CD4-positive, CD25-positive, alpha-beta regulatory T cell (primary cell): ENCODE measurements at regions not wholly inside any gene's neighbourhood (a gene's known extent, or its start where the extent isn't known, plus 50 kb on each side); places are given as distances from the start of the nearest gene placed in this dataset.

ENCODE experiments used
- ATAC-seq, 2 donors: fragments of 150-1000 bp; cut with Tn5 transposase; one replicate each; pipeline ENCODE4 v1.10.0; 2021; ENCODE audit warnings: low read depth in 2 of 2, moderate number of reproducible peaks in 2 of 2, moderate library complexity in 1 of 2
- DNase-seq, 3 donors: peaks; one replicate each; pipeline versions ENCODE4 v3.0.0 to v3.0.0-alpha.2; 2012 to 2022; ENCODE audit warnings: mixed read lengths in 1 of 3
- H3K27ac ChIP-seq: one replicate; pipeline ENCODE4 v1.7.0; 2013; ENCODE audit warnings: mild to moderate bottlenecking, low read length; ENCODE audit not compliant: insufficient read depth, poor library complexity, severe bottlenecking
- H3K27me3 ChIP-seq: one replicate; pipeline ENCODE4 v1.7.0; 2013; ENCODE audit warnings: low read length; ENCODE audit not compliant: control insufficient read depth, insufficient read depth
- H3K36me3 ChIP-seq: one replicate; pipeline ENCODE4 v1.7.0; 2013; ENCODE audit warnings: mild to moderate bottlenecking, low read length, moderate library complexity; ENCODE audit not compliant: control insufficient read depth, insufficient read depth
- H3K4me1 ChIP-seq: 2 replicates; pipeline ENCODE4 v1.7.0; 2013; ENCODE audit warnings: mild to moderate bottlenecking, low read length; ENCODE audit not compliant: insufficient read depth, control insufficient read depth, poor library complexity, severe bottlenecking
- H3K4me3 ChIP-seq: one replicate; pipeline ENCODE4 v1.7.0; 2013; ENCODE audit warnings: low read depth, mild to moderate bottlenecking, low read length, moderate library complexity
- H3K9me3 ChIP-seq, 2 experiments: 1 replicate in 1 of 2; 2 replicates in 1 of 2; pipeline ENCODE4 v1.7.0; 2013; ENCODE audit warnings: low read length in 2 of 2, mild to moderate bottlenecking in 1 of 2, moderate library complexity in 1 of 2; ENCODE audit not compliant: control insufficient read depth in 2 of 2
- H3K27ac Mint-ChIP-seq, 3 donors: one replicate each; pipeline ENCODE4 v1.8.0; 2020 to 2022; ENCODE audit warnings: mild to moderate bottlenecking in 3 of 3, mixed read lengths in 3 of 3, moderate library complexity in 2 of 3
- H3K27me3 Mint-ChIP-seq: one replicate; pipeline ENCODE4 v1.8.0; 2022; ENCODE audit warnings: mild to moderate bottlenecking, mixed read lengths
- H3K36me3 Mint-ChIP-seq: one replicate; pipeline ENCODE4 v1.8.0; 2020; ENCODE audit warnings: mixed read lengths
- H3K4me1 Mint-ChIP-seq, 4 donors: one replicate each; pipeline ENCODE4 v1.8.0; 2020 to 2022; ENCODE audit warnings: mixed read lengths in 4 of 4, mild to moderate bottlenecking in 1 of 4
- H3K4me3 Mint-ChIP-seq, 4 donors: one replicate each; pipeline ENCODE4 v1.8.0; 2020 to 2022; ENCODE audit warnings: mild to moderate bottlenecking in 4 of 4, mixed read lengths in 4 of 4, moderate library complexity in 3 of 4
- H3K9me3 Mint-ChIP-seq, 7 donors: one replicate each; pipeline ENCODE4 v1.8.0; 2020 to 2022; ENCODE audit warnings: mixed read lengths in 7 of 7, mild to moderate bottlenecking in 3 of 7, moderate library complexity in 2 of 7

DNA sequence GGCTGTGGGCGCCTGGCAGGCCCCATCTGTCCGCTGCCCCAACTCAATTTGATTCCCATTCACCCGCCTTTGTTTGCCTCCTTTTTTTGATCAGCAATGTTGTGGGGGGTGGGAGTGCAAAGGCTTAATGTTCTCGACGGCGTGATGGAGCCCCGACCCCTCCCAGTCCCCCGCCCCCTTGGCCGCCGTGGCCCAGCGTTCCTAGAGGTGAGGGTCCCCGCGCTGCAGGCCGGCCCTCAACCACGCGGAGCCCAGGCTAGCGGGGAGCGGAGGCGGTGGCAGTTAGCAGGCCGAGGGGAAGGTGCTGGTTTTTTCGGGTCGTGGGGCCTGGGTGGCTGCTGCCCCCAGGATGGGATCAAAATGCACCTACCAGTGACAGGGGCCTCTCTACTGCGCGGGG lies 274.7 kb upstream of the SKOR2 start:
- Histone ChIP-seq H3K36me3 (no peaks in the 10 kb centered on the region), H3K9me3 (no peaks in the 10 kb centered on the region), H3K4me1 (no peaks in the 10 kb centered on the region), H3K27ac (no peak overlapping the region), H3K4me3 (no peak overlapping the region), H3K27me3 (no peaks in the 10 kb centered on the region)
- DNase-seq (no peak), ATAC-seq (no peak)
- H3K4me1 Mint-ChIP-seq: no peaks in the 10 kb centered on the region
- H3K4me3 Mint-ChIP-seq: no peak overlapping the region
- H3K36me3 Mint-ChIP-seq: no peaks in the 10 kb centered on the region
- H3K27me3 Mint-ChIP-seq: no peaks in the 10 kb centered on the region
- H3K27ac Mint-ChIP-seq: no peak overlapping the region
- H3K9me3 Mint-ChIP-seq: peaks cover 0 to 1% (median 0%) of the 10 kb centered on the region in 7 donors

DNA sequence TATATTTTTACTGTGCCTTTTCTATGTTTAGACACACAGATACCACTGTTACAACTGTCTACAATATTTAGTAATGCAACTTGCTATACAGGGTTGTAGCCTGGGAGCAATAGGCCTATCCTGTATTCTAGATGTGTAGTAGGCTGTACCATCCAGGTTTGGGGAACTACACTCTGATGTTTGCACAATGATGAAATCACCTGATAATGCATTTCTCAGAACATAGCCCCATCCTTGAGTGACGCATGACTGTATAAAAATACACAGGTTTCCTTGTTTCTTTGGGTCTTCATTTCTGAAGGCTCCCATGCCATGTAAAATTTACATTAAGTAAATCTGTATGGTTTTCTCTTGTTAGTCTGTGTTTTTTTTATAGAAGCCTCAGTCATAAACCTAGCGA lies 270.9 kb upstream of the SKOR2 start:
- no peaks in the 10 kb centered on the region for H3K36me3 Mint-ChIP-seq
- Histone ChIP-seq H3K9me3 (no peaks in the 10 kb centered on the region), H3K4me1 (no peaks in the 10 kb centered on the region), H3K36me3 (no peaks in the 10 kb centered on the region), H3K27ac (no peak overlapping the region), H3K27me3 (no peaks in the 10 kb centered on the region), H3K4me3 (no peak overlapping the region)
- H3K9me3 Mint-ChIP-seq: peaks cover 0 to 1% (median 0%) of the 10 kb centered on the region in 7 donors
- no peak for ATAC-seq
- no peak overlapping the region for H3K4me3 Mint-ChIP-seq
- H3K4me1 Mint-ChIP-seq: no peaks in the 10 kb centered on the region
- H3K27ac Mint-ChIP-seq: no peak overlapping the region
- no peak for DNase-seq
- no peaks in the 10 kb centered on the region for H3K27me3 Mint-ChIP-seq

DNA sequence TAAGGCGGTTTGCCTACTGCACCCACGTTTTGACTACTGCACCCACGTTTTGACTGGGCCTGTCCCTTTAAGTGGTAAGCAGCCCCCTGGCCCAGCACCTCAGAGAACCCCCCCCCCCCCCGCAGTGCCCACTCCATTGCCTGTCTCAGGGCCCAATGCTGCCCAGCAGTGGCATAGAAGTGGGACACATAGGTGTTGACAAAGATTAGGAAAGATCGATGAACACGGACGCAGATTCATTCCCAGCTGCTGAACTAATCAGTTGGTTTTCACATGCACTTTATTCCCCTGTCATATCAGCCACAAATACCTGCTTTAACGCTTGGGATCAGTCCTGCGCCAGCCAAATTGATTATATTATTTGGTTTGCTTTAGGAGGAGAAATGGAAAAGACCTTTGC lies 268.8 kb upstream of the SKOR2 start:
- no peaks in the 10 kb centered on the region for H3K27me3 ChIP-seq
- ATAC-seq: no peak
- H3K4me1 ChIP-seq: no peaks in the 10 kb centered on the region
- no peak overlapping the region for H3K4me3 Mint-ChIP-seq
- H3K9me3 ChIP-seq: no peaks in the 10 kb centered on the region
- H3K27ac Mint-ChIP-seq: no peak overlapping the region
- no peaks in the 10 kb centered on the region for H3K36me3 Mint-ChIP-seq
- no peak overlapping the region for H3K27ac ChIP-seq
- no peak overlapping the region for H3K4me3 ChIP-seq
- no peaks in the 10 kb centered on the region for H3K36me3 ChIP-seq
- no peak for DNase-seq
- H3K4me1 Mint-ChIP-seq: no peaks in the 10 kb centered on the region
- H3K27me3 Mint-ChIP-seq: no peaks in the 10 kb centered on the region
- H3K9me3 Mint-ChIP-seq: peaks cover 0 to 3% (median 0%) of the 10 kb centered on the region in 7 donors

DNA sequence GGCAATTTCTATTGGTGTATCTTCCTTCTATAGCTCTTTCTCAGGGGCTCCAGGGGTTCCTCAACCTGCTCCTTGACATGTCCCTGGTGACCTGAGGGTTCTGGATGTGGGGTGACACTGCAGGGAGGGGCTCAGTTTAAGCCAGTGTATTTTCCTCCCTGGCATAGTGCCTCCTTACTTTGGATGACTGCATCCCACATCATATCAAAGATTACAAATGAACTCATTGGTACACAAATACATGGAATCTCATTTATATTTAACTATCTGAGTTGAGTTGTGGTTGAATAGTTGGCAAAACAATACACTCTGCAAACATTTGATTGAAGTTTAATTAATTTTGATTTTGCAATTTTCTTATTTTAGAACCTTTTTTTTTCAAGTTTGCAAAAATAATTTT lies 268.2 kb upstream of the SKOR2 start:
- Mint-ChIP-seq H3K9me3 (peaks cover 0 to 3% (median 0%) of the 10 kb centered on the region in 7 donors), H3K4me3 (no peak overlapping the region), H3K36me3 (no peaks in the 10 kb centered on the region), H3K4me1 (no peaks in the 10 kb centered on the region), H3K27ac (no peak overlapping the region), H3K27me3 (no peaks in the 10 kb centered on the region)
- ATAC-seq: no peak
- Histone ChIP-seq H3K4me3 (no peak overlapping the region), H3K27me3 (no peaks in the 10 kb centered on the region), H3K9me3 (no peaks in the 10 kb centered on the region), H3K36me3 (no peaks in the 10 kb centered on the region), H3K27ac (no peak overlapping the region), H3K4me1 (no peaks in the 10 kb centered on the region)
- no peak for DNase-seq

DNA sequence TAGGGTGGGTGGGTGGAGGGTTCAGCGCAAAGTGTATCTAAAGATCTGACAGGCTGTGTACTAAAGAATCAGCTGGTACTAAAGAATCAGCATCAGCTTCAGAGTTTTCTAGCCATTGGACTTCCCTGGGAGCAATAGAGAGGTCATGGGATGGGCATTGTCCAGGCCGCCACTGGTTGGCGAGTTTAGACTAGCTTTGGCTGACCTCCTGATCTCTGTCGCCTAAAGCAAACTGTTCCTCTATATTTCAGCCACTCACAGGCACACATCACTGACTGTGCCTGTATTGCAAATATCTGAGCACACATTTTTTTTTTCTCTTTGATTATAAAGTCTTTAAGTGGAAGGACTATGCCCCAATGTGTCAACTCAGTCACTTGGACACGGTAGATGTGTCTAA lies 267.8 kb upstream of the SKOR2 start:
- Histone ChIP-seq H3K27ac (no peak overlapping the region), H3K27me3 (no peaks in the 10 kb centered on the region), H3K4me3 (no peak overlapping the region), H3K9me3 (no peaks in the 10 kb centered on the region), H3K36me3 (no peaks in the 10 kb centered on the region), H3K4me1 (no peaks in the 10 kb centered on the region)
- ATAC-seq: no peak
- H3K4me1 Mint-ChIP-seq: no peaks in the 10 kb centered on the region
- H3K9me3 Mint-ChIP-seq: peaks cover 0 to 3% (median 0%) of the 10 kb centered on the region in 7 donors
- H3K4me3 Mint-ChIP-seq: no peak overlapping the region
- no peaks in the 10 kb centered on the region for H3K27me3 Mint-ChIP-seq
- no peaks in the 10 kb centered on the region for H3K36me3 Mint-ChIP-seq
- DNase-seq: no peak
- H3K27ac Mint-ChIP-seq: no peak overlapping the region

DNA sequence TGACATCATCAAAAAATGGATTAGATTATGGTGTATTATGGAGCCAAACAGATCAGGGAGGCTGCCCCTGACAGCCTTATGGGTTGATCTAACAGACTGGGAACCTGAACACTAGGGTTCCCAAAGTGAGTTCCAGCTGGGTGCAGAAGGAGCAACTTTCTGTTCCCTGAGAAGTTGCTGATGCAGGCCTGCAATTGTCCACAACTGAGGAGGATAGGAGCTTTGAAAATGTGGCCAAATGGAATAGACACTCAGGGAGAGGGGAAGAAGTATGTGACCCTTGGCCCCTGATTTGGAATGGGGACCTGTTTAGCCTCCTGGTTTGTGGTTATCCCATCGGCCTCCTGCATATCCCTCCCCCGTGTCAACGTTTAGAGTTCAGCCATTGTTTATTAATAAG lies 262.2 kb upstream of the SKOR2 start:
- Mint-ChIP-seq H3K4me3 (no peak overlapping the region), H3K27ac (no peak overlapping the region), H3K36me3 (no peaks in the 10 kb centered on the region), H3K4me1 (no peaks in the 10 kb centered on the region), H3K9me3 (peaks cover 0 to 4% (median 0%) of the 10 kb centered on the region in 7 donors), H3K27me3 (no peaks in the 10 kb centered on the region)
- no peaks in the 10 kb centered on the region for H3K9me3 ChIP-seq
- ATAC-seq (no peak), DNase-seq (no peak)
- H3K27ac ChIP-seq: no peak overlapping the region
- no peak overlapping the region for H3K4me3 ChIP-seq
- no peaks in the 10 kb centered on the region for H3K36me3 ChIP-seq
- no peaks in the 10 kb centered on the region for H3K27me3 ChIP-seq
- H3K4me1 ChIP-seq: no peaks in the 10 kb centered on the region

DNA sequence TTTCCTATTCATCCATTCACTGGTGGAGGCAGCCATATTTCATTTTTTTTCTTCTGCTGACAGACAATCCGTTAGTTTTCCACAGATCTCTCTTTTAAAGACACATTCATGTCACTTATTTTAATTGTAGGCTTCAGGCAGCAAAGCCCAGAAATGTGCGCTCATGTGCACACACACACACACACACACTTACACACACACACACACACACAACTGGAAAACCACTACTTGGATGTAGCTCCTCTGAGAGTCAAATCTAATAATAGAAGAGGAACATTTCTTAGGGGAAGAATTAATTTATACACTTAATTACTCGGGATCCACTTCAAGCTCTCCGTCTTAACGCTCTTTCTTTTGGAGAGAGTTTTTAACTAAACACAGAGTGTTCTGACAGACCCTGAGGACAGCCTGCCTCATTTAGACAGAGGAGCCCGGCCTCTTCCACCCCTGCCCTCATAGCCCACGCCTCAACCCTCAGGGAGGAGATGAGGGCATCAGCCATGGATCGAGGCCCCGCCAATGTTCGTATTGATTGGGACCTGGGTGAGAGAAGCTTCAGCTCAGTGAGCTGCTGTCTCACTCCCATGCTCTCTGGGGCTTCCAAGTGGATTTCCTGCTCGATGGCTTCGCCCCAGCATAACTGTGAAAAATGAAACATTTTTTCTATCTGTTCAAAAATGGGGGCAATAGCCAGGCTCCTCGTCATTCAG lies 261.4 kb upstream of the SKOR2 start:
- H3K36me3 Mint-ChIP-seq: no peaks in the 10 kb centered on the region
- Histone ChIP-seq H3K4me1 (no peaks in the 10 kb centered on the region), H3K27ac (no peak overlapping the region), H3K4me3 (no peak overlapping the region), H3K9me3 (no peaks in the 10 kb centered on the region), H3K36me3 (no peaks in the 10 kb centered on the region), H3K27me3 (no peaks in the 10 kb centered on the region)
- no peaks in the 10 kb centered on the region for H3K4me1 Mint-ChIP-seq
- DNase-seq: no peak
- no peak overlapping the region for H3K27ac Mint-ChIP-seq
- H3K9me3 Mint-ChIP-seq: peaks cover 0 to 4% (median 0%) of the 10 kb centered on the region in 7 donors
- H3K27me3 Mint-ChIP-seq: no peaks in the 10 kb centered on the region
- ATAC-seq: no peak
- no peak overlapping the region for H3K4me3 Mint-ChIP-seq

DNA sequence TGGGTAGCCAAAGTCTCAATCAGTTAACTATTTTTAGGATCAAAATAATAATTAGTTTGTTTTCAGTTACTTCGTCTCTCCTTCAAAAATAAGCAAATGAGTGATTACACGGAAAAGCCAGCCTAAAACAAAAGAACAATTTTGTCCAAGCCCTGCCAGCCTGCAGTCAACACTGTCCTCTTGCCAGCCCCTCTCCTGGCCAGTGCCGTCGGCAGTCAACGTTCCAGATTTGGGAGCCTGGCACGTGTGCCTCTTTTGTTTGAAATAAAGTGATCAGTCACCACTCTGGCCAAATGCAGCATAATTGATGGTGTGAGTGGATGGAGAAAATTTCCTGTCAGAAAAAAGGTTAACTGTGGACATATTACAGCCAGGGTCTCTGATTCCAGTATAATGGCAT lies 260.6 kb upstream of the SKOR2 start:
- Mint-ChIP-seq H3K27ac (no peak overlapping the region), H3K9me3 (peaks cover 0 to 4% (median 0%) of the 10 kb centered on the region in 7 donors), H3K36me3 (no peaks in the 10 kb centered on the region), H3K4me1 (no peaks in the 10 kb centered on the region), H3K4me3 (no peak overlapping the region), H3K27me3 (no peaks in the 10 kb centered on the region)
- no peak for DNase-seq
- no peaks in the 10 kb centered on the region for H3K36me3 ChIP-seq
- no peak overlapping the region for H3K27ac ChIP-seq
- no peaks in the 10 kb centered on the region for H3K9me3 ChIP-seq
- H3K4me3 ChIP-seq: no peak overlapping the region
- no peaks in the 10 kb centered on the region for H3K27me3 ChIP-seq
- ATAC-seq: no peak
- H3K4me1 ChIP-seq: no peaks in the 10 kb centered on the region
